Mammary epithelial cell (primary cell): ENCODE measurements at regions not wholly inside any gene's neighbourhood (a gene's known extent, or its start where the extent isn't known, plus 50 kb on each side); places are given as distances from the start of the nearest gene placed in this dataset.

ENCODE experiments used
- CTCF ChIP-seq, 2 donors: IDR thresholded peaks in 1 of 2; conservative IDR thresholded peaks in 1 of 2; 2 replicates each; pipeline ENCODE4 v1.5.1; 2011 to 2012; ENCODE audit warnings: inconsistent platforms in 2 of 2, low read length in 2 of 2, mild to moderate bottlenecking in 2 of 2, control low read depth in 1 of 2, low read depth in 1 of 2; ENCODE audit not compliant: insufficient read depth in 1 of 2; ENCODE audit errors: extremely low read depth in 1 of 2
- EZH2 ChIP-seq: IDR thresholded peaks from 2 replicates; pipeline ENCODE4 v1.6.1; 2012; ENCODE audit warnings: low read length, inconsistent platforms, borderline replicate concordance

- TF ChIP-seq CTCF (conservative IDR thresholded peaks at IDR 0.05 in 1 of 2, IDR thresholded peaks at IDR 0.05 in 1 of 2; ENCODE audit: extremely low read depth in 1 of 2, insufficient read depth in 1 of 2, low read depth in 1 of 2, low read length in 2 of 2) (no peak), EZH2 (no peak)
Measured at GRCh38 chr5:53369681-53370080, 110.7 kb upstream of the FST start.
